ENCODE measurements at regions not wholly inside any gene's neighbourhood (a gene's known extent, or its start where the extent isn't known, plus 50 kb on each side); places are given as distances from the start of the nearest gene placed in this dataset.

- ATAC-seq: no peak
- H4K20me1 ChIP-seq (ENCODE audit: insufficient read depth, low read length): no peaks in the 10 kb centered on the region
- no peak for FAIRE-seq
- DNase-seq (ENCODE audit: low spot score): no peak
- BruUV-seq (replicated peaks): no TSS peak
- no peak overlapping the region for H3K9ac ChIP-seq (ENCODE audit: insufficient read depth, low read depth, low read length)
- no peaks in the 10 kb centered on the region; a peak in 1 of 5 replicates for H3K27me3 ChIP-seq (ENCODE audit: control insufficient read depth in 1 of 2, insufficient read depth in 2 of 2, low read length in 2 of 2)
- H3K36me3 ChIP-seq (replicated peaks in 1 of 2; ENCODE audit: control insufficient read depth in 1 of 2, insufficient read depth in 2 of 2, low read length in 2 of 2): no peaks in the 10 kb centered on the region
- no peaks in the 10 kb centered on the region for H3K79me2 ChIP-seq (ENCODE audit: insufficient read depth, low read length)
- no peak overlapping the region for H2AFZ ChIP-seq (ENCODE audit: low read length)
- POLR2A ChIA-PET: no interaction called here
- no peak overlapping the region for H3K4me3 ChIP-seq (replicated peaks in 1 of 3; ENCODE audit: insufficient read depth in 1 of 3, low read depth in 2 of 3, low read length in 3 of 3)
- H3K4me2 ChIP-seq (ENCODE audit: low read depth, low read length): no peak overlapping the region
- no peak overlapping the region for H3K27ac ChIP-seq (ENCODE audit: extremely low read length, insufficient read depth, low read length)
- intact Hi-C loops (cut with micrococcal nuclease; ENCODE audit: unreplicated experiment): no loop called here
- H3K9me3 ChIP-seq (ENCODE audit: low read length): no peaks in the 10 kb centered on the region
- in situ Hi-C loops (cut with HindIII; ENCODE audit: extremely low pct_ligation_motif_present, low pct_unique_long_range_greater_than_20kb): no loop called here
- CTCF ChIA-PET (ENCODE audit: low intra/inter-chr PET ratio, low total read pairs): no interaction called here
- H3K4me1 ChIP-seq (ENCODE audit: insufficient read depth, low read length): peaks cover 20% of the 10 kb centered on the region
- no peak for TF ChIP-seq HDAC6 (IDR thresholded peaks at IDR 0.05; ENCODE audit: low read depth, low read length)
- TF ChIP-seq ZNF782 (CRISPR knock-in tag; IDR thresholded peaks at IDR 0.05; ENCODE audit: borderline replicate concordance): no peak
- no peak for TF ChIP-seq AFF4 (CRISPR knock-in tag; IDR thresholded peaks at IDR 0.05)
- no peak for TF ChIP-seq SKIL (CRISPR knock-in tag; IDR thresholded peaks at IDR 0.05; ENCODE audit: borderline replicate concordance)
- no peak for TF ChIP-seq IKZF1 (IDR thresholded peaks at IDR 0.05)
- TF ChIP-seq FOXO1 (CRISPR knock-in tag; IDR thresholded peaks at IDR 0.05): no peak
- TF ChIP-seq ZNF709 (CRISPR knock-in tag; IDR thresholded peaks at IDR 0.05): no peak
- no peak for TF ChIP-seq ZFP37 (CRISPR knock-in tag; IDR thresholded peaks at IDR 0.05; ENCODE audit: borderline replicate concordance)
These were observed 99.5 kb upstream of the SIRPG start for GRCh38 chr20:1757072-1757471.

Data from HepG2 (cell line).